IPS DF 19.7 (cell line): ENCODE measurements at regions not wholly inside any gene's neighbourhood (a gene's known extent, or its start where the extent isn't known, plus 50 kb on each side); places are given as distances from the start of the nearest gene placed in this dataset.
"Not testable (repeated sequence)": the region's sequence is repeated elsewhere in the genome, so short reads cannot be mapped to it uniquely, and the experiment has no call there.

Experiments used
- DNase-seq: peaks from one replicate; pipeline ENCODE4 v3.0.0-alpha.2; 2013; ENCODE audit warnings: low read depth, low spot score

GRCh38 chr6:170097505-170098427 lies 193.1 kb downstream of the DLL1 start:
- no peak for DNase-seq

DNA sequence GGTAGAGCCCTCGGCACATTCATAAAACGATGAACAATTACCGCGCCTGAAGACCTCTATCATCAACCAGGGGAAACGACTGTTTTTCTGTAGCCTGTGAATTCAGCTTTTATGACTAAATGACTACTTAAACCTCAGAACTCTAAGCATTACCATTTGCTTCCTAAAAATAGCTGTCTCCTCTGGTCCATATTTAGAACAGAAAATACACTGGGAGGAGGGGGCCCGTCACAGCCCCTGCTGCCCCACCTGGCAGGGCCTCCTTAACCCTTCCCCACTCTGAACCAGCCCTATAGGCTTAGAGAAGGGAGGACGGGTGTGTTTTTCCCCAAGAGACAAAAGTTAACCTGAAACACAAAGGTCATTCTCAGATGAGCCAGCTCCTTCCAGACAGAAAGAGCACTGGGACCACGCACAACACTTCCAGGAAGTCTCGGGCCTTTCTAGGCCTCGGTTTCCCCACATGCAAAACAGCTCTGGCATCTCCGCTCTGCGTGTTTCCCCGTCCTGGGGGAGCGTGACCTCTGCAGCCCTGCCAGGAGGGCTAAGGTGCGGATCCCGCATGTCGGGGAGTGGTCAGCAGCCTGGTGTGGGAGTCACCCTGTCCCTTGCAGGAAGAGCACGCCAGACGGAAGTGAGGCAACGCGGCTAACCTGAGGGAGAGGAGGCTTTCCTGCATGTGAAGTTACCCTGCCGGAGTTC lies 193.9 kb downstream of the DLL1 start:
- no peak for DNase-seq

GRCh38 chr6:170096191-170096802 lies 194.6 kb downstream of the DLL1 start:
- DNase-seq = no peak

- no peak for DNase-seq
These were observed 195.5 kb downstream of the DLL1 start for GRCh38 chr6:170095273-170095981.

- DNase-seq = no peak
These were observed 196.1 kb downstream of the DLL1 start for GRCh38 chr6:170094686-170095272.

GRCh38 chr6:170093658-170094596 lies 197.0 kb downstream of the DLL1 start:
- no peak for DNase-seq

DNA sequence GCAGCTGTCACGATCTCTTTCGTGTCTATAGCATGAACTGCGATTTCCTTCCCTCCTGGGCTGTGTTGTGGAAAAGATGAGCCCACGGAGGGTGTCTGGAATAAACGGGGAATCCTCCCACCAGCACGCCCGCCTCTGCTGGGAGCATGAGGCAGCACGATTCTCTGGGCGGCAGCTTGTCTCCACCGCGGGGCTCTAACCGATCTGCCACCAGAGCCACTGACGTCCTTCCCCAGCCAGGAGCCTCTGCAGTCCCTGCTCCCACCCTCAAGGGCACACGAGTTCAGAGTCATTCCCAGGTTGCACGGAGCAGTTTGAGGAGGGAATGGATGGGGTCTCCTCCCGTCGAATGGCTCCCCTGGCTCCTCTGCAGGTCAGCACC lies 197.6 kb downstream of the DLL1 start:
- DNase-seq = no peak

GRCh38 chr6:170092826-170093225 lies 198.1 kb downstream of the DLL1 start:
- DNase-seq = no peak

DNA sequence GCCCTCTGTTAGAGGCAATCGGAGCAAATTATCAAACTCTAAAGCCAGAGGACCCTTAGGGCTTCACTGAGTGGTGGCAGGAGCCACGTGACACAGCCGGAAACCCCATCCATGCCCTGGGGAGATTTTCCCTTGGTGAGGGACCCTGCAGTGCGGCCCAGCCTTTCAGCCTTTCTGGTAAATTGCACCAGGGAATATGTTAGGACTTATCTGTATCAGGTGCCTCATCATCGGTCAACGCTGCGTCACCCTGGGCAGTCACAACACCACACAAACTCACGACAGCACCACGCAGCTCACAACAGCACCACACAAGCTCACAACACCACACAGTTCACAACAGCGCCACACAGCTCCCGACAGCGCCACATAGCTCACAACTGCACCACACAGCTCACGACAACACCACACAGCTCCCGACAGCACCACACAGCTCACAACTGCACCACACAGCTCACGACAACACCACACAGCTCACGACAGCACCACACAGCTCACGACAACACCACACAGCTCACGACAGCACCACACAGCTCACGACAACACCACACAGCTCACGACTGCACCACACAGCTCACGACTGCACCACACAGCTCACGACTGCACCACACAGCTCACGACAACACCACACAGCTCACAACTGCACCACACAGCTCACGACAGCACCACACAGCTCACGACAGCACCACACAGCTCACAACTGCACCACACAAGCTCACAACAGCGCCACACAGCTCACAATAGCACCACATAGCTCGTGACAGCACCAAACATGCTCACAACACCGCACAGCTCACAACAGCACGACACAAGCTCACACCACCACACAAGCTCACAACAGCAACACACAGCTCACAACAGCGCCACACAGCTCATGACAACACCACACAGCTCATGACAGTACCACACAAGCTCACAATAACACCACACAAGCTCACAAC lies 199.0 kb downstream of the DLL1 start:
- DNase-seq = no peak

- no peak for DNase-seq
These were observed 199.8 kb downstream of the DLL1 start for GRCh38 chr6:170091000-170091638.

DNA sequence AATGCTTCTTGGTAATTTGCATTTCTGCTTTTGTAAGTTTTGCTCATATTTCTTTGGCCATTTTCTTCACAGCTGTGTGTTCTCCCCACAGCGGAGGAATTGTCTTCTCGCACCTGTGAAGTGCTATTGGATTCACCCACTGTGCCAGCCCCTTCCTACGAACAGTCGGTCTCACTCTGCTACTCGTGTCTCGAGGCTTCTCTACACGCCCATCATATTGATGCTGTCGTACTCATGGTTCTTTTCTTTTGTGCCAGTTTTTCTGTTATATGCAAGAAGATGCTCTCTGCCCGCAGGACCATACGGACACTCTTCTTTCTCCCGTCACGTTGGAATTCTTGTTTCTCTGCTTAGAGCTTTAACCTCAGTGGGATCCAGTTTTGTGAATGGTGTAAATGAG lies 200.3 kb downstream of the DLL1 start:
- DNase-seq = no peak

- DNase-seq = no peak
These were observed 200.9 kb downstream of the DLL1 start for GRCh38 chr6:170089963-170090362.

DNA sequence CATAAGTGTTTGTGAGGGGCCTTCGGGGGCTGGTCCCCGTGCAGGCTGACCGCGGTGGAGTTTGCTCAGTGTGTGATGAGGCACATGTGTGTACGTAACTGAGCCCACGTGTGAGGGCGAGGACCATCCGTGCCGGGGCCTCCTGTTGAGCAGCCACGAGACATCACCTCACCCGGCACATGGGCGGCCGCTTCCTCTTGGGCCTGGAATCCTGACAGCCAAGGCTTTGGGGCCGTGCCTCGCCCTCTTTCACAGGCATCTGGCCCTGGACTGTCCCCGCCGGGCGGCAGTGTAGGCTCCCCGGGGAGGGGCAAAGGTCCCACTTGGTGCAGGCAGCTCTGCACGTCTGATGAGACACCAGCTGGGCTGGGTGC lies 202.3 kb downstream of the DLL1 start:
- DNase-seq = no peak

GRCh38 chr6:170087941-170088581 lies 202.8 kb downstream of the DLL1 start:
- no peak for DNase-seq

- DNase-seq = not testable (repeated sequence)
These were observed 203.5 kb downstream of the DLL1 start for GRCh38 chr6:170087421-170087780.

DNA sequence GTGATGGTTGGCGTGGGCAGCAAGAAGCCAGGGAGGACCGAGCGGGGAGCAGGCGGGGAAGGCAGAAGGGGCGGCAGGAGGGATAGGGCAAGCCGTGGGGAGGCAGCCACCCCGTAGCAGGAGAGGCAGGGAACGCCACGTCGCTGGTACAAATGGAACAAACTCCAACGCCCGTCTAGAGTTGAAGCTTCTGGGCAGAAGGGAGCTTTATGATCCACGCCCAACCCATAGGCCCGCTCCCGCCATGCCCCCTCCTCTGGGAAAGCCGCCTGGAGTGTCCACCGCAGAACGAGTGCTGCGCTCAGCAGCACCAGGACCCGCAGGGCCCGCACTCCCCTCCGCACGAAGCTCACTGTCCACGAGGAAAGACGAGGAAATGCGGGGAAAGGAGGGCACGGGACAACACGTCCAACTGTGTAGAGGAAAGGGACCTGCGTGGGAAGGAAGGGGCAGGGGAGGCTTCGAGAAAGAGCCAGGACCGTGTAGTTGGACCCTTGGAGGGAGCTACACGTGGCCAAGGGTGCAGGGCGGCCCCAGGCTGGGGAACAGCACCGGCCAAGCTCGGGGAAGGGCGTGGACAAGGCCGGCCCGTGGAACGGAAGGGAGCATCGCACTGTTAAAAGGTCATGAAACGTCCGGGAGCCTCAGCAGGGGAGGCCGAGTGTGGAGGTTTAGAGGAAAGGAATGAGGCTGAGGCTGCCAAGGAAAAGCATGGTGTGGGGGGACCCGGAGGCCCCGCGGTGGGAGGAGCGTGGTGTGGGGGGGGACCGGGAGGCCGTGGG lies 204.0 kb downstream of the DLL1 start:
- DNase-seq = no peak
